GM12875 (cell line): ENCODE measurements at regions not wholly inside any gene's neighbourhood (a gene's known extent, or its start where the extent isn't known, plus 50 kb on each side); places are given as distances from the start of the nearest gene placed in this dataset.

Source experiments
- H3K4me3 ChIP-seq: one replicate; pipeline ENCODE4 v1.5.1; 2011; ENCODE audit warnings: low read depth, low read length, control low read depth
- TF ChIP-seq, protein P1 (sequence below): IDR thresholded peaks from 2 replicates; pipeline ENCODE4 v1.5.1; 2011; ENCODE audit warnings: low read depth, mild to moderate bottlenecking, control low read depth, inconsistent platforms, low read length, moderate library complexity, borderline replicate concordance; ENCODE audit not compliant: insufficient read depth

DNA sequence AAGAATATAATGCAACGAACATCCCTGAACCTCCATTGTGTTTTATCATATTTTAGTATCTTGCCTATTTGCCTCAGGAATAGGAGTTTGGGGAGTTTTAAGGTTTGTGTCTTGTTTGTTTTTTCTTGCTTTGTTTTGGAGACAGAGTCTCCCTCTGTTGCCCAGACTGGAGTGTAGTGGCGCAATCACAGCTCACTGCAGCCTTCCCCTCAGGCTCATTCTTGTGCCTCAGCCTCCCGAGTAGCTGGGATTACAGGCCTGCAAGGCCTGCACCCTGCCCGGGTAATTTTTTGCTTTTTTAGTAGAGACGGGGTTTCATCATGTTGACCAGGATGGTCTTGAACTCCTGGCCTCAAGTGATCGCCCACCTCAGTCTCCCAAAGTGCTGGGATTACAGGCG, 63.3 kb upstream of the CARMIL1 start:
- TF ChIP-seq, protein P1, sequence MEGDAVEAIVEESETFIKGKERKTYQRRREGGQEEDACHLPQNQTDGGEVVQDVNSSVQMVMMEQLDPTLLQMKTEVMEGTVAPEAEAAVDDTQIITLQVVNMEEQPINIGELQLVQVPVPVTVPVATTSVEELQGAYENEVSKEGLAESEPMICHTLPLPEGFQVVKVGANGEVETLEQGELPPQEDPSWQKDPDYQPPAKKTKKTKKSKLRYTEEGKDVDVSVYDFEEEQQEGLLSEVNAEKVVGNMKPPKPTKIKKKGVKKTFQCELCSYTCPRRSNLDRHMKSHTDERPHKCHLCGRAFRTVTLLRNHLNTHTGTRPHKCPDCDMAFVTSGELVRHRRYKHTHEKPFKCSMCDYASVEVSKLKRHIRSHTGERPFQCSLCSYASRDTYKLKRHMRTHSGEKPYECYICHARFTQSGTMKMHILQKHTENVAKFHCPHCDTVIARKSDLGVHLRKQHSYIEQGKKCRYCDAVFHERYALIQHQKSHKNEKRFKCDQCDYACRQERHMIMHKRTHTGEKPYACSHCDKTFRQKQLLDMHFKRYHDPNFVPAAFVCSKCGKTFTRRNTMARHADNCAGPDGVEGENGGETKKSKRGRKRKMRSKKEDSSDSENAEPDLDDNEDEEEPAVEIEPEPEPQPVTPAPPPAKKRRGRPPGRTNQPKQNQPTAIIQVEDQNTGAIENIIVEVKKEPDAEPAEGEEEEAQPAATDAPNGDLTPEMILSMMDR = no peak
- H3K4me3 ChIP-seq = no peak overlapping the region

DNA sequence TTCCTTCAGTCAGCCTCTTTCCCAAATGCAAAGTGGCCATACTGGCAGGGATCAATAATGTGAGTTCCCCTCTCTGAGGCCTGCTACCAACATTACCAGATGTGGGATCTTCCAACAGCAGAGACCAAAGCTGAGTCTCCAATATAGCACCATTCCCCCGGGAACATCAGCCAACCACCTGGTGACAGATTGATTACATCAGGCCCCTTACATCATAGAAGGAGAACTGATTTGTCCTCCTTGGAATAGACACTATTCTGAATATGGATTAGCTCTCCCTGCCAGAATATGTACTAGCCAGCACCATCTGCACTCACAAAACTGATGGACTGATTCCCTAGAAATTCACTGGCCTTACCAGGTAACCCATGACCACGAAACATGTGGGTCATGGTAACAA, 61.9 kb upstream of the CARMIL1 start:
- H3K4me3 ChIP-seq = no peak overlapping the region
- TF ChIP-seq, protein P1 = no peak

DNA sequence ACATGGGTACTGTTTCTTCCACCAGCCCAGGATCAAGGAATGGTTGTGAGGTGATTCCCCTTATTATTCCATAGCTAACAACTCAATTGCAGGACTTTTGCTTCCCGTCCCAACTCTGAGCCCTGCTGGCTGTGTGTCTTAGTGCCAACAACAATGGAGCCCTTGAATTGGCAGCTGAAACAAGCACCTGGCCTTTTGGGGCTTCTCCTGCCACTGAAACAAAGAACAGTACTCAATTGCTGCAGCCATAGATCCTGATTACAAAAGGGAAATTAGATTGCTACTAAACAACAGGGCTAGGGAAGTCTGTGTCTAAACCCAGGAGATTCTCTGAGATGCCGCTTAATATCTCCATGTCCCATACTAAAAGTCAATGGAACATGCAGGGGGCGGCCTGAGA, 61.3 kb upstream of the CARMIL1 start:
- H3K4me3 ChIP-seq = no peak overlapping the region
- TF ChIP-seq, protein P1 = no peak

DNA sequence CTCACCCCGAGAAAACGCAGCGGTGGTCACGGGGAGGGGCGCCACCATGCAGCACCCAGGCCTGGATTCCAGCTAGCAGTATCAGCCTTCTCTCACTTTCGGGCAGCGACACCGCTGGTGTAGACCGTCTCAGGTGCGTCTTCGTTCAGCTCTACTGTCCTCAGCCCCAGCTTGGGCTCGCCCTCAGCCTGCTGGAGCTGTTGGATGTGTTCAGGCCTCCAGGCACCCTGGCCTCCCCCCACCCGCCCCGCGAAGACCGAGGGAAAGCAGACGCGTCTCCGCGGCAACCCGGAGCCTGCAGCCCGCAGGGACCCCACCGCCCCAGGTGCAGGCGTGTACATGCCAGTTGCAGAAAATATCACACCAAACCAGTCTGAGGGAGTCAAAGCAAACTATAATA, 60.8 kb upstream of the CARMIL1 start:
- no peak overlapping the region for H3K4me3 ChIP-seq
- TF ChIP-seq, protein P1 = no peak

DNA sequence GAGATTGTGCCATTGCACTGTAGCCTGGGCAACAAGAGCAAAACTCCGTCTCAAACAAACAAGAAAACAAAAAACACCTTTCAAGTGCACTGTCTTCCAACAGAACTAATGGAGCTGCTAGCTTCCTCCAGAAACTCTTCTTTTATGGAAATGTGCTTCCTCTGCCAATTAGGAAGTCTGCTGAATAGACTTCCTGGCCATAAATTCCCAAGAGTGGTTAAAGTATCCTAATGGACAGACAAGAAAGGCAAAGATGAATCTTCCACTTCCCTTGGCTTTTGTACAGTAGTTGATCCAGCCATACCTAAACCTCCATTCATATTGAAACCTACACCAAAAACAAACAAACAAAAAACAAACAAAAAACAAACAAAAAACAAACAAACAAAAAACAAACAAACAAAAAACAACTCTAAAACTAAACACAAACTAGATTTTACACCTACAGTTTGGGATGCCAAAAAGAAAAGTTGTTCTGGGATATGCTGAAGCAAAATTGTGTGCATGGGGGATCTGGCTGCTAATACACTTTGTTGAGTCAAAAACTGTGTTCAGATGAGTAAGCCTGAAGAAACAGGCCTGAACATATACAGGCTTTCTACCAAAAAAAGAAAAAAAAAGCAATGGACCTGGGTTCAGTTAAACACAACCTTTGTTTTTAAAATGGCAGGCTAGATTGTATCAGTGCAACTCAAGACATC, 59.8 kb upstream of the CARMIL1 start:
- no peak overlapping the region for H3K4me3 ChIP-seq
- TF ChIP-seq, protein P1 = no peak

DNA sequence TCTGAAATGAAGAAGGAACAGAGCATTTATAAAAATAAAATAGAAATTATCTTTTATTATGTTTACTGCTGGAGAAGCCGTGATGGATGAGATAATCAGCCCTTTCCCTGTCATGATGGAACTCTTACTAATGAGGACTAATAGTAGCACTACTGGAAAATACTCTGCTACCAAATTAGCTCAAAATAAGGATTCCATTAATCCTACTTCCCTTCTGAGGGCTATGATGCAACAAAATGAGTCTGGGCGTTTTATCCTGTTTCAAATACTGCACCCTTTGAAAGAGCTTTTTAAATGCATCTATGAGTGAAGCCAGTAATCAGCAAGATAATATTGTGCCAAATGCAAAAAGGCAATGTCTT, 59.3 kb upstream of the CARMIL1 start:
- TF ChIP-seq, protein P1 = no peak
- H3K4me3 ChIP-seq = no peak overlapping the region

DNA sequence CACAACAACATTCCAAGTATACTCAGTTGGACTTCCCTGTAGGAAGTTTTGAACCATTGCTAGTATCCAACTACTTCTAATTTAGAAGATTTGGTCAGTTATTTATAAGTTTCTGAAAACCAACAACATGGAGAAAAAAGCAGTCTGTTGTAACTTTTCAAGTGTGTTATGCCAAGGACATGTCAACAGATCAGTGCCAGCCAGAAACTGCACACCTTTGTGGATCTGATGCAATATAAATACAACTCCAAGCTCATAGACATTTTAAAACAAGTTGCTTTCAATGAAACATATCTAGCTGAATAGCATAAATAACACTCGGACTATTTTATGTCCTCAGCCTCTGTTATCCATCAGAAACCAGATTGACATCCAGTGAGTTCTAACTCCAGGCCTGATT, 58.3 kb upstream of the CARMIL1 start:
- TF ChIP-seq, protein P1 = no peak
- H3K4me3 ChIP-seq = no peak overlapping the region
